ENCODE measurements at regions not wholly inside any gene's neighbourhood (a gene's known extent, or its start where the extent isn't known, plus 50 kb on each side); places are given as distances from the start of the nearest gene placed in this dataset.

DNA sequence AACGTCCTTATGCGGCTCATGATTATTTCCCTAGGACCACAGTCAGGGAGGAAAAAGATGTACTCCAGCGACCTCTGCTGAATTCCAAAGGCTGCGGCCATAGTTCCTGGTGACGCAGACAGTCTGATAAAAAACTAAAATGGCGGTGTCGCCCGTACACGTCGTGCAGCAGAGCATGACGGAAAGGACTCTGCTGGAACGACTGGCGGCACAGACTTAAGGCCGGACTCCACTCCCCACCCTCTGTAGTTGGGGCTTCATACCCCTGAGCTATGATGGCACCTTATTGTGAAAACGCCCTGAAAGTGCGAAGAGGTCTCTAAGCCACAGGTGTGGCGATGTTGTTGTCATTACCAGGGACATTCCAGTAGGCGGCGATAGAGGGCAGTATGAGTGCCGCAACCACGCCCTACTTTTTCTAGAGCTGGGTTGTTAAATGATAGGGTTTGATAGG is 90.0 kb upstream of the EDA2R start:
- TF ChIP-seq, protein P1, sequence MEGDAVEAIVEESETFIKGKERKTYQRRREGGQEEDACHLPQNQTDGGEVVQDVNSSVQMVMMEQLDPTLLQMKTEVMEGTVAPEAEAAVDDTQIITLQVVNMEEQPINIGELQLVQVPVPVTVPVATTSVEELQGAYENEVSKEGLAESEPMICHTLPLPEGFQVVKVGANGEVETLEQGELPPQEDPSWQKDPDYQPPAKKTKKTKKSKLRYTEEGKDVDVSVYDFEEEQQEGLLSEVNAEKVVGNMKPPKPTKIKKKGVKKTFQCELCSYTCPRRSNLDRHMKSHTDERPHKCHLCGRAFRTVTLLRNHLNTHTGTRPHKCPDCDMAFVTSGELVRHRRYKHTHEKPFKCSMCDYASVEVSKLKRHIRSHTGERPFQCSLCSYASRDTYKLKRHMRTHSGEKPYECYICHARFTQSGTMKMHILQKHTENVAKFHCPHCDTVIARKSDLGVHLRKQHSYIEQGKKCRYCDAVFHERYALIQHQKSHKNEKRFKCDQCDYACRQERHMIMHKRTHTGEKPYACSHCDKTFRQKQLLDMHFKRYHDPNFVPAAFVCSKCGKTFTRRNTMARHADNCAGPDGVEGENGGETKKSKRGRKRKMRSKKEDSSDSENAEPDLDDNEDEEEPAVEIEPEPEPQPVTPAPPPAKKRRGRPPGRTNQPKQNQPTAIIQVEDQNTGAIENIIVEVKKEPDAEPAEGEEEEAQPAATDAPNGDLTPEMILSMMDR (IDR thresholded peaks at IDR 0.05; ENCODE audit: insufficient read depth, low read length, poor library complexity, severe bottlenecking) = peak; percentile 32
- TF ChIP-seq EZH2phosphoT487 (conservative IDR thresholded peaks at IDR 0.05; ENCODE audit: low read length) = no peak
